CMK (cell line): ENCODE measurements at regions not wholly inside any gene's neighbourhood (a gene's known extent, or its start where the extent isn't known, plus 50 kb on each side); places are given as distances from the start of the nearest gene placed in this dataset.

Experiments
- DNase-seq: peaks from one replicate; pipeline ENCODE4 v3.0.0-alpha.2; 2010; ENCODE audit warnings: low read depth

DNA sequence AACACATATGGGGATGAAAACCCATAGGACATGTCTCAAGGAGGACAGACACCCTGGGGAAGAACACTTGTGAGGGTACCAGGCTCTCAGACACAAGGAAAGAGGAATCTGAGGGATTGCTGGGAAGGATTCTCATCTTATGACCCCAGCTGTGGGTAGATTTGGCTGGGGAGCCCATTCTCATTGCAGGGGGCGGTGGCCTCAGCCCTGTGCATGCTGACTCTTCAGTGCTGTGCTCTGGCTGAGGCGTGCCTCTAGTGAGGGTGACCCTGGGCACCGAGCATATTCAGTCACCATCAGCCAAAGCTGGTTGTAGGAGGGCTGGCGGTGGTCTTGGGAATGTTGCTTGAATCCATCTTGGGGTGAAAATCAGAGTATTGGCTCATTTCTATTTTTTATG lies 140.7 kb downstream of the TM9SF2 start:
- DNase-seq, result no peak

DNA sequence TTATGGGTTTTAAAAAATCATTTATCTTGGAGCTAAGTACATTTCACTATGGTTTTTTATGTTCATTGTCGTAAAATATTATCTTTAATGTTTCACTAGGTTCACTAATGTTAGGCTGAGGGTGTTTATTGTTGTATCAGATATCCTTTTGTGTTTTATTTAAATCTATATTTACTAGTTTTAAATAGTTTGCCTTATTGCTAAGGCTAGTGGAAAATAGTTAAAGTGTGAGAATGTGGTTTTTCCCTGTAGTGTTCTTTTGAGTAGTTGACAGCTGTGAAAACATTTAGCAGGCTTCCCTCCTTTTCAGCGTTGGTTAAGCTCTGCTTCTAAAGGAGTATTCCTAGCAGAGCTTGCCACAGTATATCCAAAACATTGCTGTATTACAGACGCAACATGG lies 139.0 kb downstream of the TM9SF2 start:
- no peak for DNase-seq

DNA sequence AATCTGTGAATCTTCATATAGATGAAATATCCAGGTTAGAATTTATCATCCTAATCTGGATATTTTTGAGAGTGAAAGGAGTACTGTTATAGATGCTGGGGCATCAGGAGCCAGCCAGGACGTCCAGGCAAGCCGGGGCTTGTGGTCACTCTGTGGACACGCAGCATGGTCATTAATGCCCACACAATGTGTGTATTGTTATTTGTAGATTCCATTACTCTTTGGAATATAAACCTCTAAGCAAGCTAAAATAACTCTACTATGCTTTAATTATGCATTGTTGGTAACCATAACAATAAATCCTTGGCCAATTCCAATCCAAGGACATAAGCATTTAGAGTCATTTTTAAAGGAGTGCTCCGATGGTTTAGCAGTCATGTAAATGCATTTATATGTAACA lies 137.9 kb downstream of the TM9SF2 start:
- DNase-seq, result no peak

DNA sequence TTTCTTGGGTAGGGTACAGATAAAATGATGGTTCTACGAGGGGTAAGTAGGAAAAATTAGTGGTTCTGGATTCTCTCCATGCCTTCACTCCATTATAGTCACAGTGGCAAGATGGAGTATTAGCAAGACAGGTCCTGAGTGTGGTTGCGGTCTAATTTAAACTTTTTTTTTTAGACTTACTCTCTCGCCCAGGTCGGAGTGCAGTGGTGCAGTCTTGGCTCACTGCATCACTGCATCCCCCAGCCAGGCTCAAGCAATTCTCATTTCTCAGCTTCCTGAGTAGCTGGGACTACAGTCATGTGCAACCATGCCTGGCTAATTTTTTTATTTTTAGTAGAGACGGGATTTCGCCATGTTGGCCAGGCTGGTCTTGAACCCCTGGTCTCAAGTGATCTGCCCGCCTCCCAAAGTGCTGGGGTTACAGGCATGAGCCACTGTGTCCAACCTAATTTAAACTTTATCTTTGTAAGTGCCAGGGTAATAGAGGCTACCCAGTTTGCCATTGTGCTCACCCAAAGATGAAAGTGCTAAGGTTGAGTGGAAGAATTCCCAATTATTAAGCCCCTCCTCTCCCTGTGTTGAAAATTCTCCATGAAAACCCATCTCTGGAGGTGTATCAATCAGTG lies 135.6 kb downstream of the TM9SF2 start:
- no peak for DNase-seq

DNA sequence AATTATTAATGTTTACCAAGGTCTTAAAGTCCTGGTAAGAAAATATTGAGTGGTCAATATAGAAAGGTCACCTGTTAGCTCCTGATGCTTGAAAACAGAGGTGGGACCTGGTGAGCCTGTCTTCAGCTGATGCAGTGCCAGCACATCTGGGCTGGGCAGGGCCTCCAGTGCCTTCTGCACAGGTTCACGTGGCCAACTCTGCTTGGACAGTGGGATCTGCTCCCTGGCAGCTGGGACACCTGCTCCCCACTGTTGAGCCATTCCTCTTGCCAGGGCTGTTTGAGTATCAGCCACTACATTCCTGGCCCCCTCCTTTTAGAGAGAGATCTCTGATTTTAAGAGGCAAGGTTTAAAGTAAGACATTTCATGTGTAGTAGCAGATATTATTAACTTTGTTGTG lies 135.0 kb downstream of the TM9SF2 start:
- no peak for DNase-seq

DNA sequence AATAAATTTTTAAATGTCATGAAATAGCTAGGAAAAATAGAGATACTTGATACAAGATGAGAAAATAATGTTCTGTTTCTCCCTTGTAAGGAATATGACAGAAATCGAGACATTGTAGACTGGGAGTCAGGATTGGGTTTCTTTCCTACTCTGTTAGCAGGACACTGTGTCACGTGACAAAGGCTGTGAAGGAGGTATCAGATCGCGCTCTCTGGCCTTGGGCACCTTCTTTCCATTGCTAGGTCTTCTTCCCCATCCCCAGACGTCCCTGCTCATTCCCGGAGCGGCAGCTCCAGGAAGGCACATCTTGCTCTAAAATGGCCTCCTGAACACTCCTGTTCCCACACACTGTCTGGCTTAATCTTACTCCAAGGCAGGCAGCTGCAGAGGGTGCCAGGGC lies 133.4 kb downstream of the TM9SF2 start:
- DNase-seq, result no peak

DNA sequence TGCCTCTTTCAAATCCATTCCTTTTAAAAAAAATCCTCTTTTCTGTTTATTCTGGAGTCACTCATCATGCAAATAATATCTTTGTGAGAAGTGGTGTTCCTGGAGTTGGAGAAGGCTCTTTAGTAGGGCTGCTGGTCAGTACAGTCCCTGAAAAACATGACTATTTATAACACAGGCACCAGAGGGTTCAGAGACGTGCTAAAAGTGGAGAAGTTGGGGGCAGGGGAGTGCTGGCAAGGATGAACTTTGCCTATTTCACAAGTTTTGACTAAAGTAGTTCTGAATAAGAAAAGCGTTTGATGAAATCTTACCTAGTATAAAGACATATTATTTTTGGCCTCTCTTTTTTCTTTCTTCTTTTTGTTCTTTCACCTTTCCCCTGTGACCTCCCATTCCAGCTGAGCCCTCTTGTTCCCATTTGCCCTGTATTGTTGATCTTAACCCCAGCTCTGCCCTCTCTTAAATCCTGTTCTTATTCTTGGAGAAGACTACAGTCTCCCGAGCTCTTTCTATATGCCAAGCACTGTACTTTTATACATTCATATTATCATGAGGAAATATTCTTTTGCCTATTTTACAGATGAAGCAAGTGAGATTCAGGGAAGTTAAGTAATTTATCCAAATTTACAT lies 129.1 kb downstream of the TM9SF2 start:
- DNase-seq, result no peak

DNA sequence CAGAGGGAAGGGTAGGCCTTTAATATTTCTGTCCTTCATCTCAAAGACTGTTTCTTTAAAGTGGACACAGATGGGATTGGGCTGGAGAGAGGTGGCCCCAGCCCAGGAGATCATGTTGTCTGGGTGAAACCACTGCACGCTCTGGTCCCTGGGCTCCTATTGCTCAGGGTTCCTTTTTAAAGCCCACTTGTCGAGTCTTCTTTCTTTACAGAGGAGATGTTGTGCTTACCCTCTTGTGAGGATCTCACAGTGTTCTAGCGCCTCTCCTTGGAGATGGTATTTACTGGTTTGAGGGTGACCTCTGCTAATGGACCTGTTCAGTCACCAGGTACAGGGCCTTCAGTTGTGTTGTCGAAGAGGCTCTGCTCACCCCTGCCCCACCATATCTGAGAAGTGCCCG lies 128.4 kb downstream of the TM9SF2 start:
- no peak for DNase-seq

DNA sequence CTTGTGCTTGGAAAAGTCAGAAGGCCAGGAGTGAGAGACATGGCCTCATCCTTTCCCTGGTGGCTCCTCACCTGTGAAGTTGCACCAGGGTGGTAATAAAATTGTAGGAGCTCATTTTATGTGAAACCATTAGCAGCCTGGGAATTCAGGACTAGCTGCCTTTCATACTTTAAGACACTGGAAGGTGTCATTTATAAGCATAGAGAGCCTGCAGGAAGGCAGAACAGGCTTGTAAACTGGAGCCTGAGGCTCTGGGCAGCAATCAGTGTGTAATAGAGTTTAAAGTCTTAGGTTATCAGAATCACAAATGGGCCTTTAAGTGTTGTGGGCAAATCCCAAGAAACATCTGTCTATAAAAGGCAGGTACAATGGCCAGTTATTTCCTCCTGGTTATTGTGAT lies 127.2 kb downstream of the TM9SF2 start:
- no peak for DNase-seq

DNA sequence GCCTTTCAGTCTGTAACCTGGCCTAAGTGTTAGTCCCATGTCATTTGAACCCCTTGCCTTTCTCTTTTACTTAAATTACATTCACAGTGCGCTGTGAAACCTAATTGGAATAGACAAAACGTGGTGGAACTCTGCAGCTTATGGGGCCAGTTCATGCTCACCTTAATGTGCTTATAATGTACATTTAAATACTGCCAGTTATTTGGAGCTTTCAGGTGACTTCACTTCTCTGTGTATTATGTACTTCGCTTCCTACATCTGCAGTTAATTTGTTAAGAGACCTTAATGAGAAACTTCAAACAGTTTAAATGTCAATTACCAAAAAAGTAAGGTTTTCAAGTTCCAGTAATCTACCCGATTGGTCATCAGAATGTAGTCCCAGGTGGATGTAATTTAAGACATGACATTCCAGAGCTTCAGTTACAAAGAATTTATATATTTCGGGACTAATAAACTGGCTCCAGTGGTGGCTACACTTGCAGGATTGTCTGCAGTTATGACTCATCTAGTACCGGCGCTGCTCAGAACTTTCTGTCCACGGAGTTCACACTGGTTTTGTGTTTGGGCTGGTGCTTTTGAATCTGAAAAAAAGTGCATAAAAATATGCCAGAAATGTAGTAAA lies 125.3 kb downstream of the TM9SF2 start:
- DNase-seq, result no peak

DNA sequence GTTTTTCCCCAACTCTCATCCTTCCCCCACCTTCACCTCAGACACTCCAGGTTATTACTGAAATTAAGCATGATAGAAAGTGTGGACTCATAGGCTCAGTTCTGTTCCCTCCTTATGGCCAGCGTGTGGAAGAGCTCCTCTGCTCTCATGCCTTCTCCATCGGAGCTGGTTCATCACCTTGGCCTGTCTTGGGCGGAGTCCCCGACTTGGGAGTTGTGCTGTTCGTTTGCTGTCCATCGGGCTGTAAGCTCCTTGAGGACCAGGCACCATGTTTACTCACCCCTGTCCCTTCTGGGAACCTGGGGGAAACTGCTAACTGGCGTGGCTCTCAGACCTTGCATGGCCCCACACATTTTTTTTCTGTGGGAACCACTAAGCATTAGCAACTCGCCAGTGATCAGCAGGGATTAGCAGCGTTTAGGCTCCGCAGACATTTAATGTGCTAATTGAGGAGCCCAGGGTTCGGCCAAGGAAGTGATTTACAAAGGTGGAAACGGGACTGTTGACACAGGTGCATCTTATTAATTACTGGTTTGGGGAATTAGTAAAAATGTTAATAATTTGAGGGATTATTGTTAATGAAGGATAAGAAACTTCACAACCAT lies 123.8 kb downstream of the TM9SF2 start:
- no peak for DNase-seq

DNA sequence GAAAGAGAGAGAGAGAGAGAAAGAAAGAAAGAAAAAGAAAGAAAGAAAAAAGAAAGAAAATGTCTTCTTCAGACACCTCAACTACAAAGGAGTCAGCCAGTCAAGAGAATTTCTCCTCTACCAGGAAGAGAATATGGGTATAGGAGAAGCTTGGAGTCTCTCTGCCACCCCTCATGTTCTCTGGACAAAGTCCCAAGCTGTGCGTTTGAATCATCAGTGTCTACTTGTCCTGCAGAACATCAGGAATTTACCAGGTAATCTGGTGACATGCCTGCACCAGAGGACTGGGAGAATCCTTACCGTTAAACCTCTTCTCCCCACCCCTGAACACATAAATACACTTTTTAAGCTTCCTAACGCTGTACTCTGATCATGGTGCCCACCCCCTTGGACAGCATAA lies 119.5 kb downstream of the TM9SF2 start:
- no peak for DNase-seq

DNA sequence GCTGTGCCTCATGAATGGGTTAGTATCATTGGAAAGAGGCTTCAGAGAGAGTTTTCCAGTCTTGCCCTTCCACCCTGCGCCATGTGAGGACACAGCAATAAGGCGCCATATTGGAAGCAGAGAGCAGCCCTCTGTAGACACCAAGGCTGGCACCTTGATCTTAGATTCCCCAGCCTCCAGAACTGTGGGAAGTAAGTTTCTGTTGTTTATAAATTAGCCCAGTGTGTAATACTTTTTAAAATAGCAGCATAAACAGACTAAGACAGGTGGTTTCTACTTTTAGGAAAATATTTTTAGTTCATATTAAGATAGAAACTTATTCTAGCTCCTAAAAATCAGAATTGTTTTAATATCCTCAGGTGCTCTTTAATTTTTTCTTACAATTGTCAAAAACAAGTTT lies 117.9 kb downstream of the TM9SF2 start:
- no peak for DNase-seq

DNA sequence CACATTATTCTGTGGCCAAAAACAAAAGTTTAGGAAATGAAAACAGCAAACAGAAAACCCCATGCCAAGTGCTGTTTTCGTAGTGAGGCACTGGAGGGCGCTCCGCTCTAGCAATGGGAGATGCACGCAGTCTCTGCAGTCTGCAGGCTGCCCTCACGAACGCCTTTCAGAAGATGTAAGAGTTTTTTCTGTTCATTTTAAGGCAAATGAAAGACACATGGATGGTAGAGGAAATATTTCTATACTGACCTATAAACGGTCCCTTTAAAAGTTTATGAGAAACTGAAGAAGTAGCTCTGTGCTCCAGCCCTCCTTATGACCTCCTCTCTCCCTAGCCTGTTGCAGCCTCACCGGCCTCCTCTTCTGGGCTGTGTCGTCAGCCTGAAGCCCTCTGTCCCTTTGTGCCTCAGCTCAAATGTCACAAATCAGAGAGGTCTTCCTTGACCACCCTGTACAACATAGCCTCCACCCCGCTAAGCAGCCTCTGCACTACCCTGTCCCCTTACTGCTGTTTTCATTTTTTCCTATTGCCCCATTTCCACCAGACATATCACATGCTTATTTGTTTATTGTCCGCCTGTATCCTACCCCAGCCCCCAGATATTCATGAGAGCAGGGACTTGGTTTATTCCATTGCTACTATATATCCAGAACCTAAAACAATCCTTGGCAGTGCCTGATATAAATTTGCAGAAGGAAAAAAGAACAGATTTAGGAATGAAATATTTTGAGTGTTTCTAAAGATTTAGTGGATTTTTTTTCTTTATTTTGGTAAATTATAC lies 116.4 kb downstream of the TM9SF2 start:
- DNase-seq, result no peak

DNA sequence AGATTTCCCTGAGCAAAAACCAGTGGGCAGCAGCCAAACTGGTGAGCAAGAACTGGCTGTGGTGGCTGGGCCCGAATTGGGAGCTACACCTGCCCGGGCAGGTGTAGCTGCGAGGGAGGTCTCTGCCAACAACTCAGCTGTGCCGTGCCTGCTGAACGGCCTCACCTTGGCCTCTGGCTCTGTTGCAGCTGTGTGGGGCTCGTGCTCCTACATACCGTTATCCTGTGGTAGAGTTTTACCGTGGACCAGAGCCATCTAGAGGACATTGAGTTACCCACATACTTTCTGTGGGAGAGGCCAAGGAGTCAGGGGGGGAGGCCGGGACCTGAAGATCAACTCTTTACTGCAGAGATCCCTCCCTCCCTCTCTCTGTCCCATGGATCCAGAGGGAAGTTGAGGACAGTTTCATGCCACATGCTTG lies 113.2 kb downstream of the TM9SF2 start:
- DNase-seq, result no peak
